H1 (cell line): ENCODE measurements at regions not wholly inside any gene's neighbourhood (a gene's known extent, or its start where the extent isn't known, plus 50 kb on each side); places are given as distances from the start of the nearest gene placed in this dataset.

Source experiments
- BRCA1 ChIP-seq: IDR thresholded peaks from 2 replicates; pipeline ENCODE4 v1.6.1; 2012; ENCODE audit warnings: low read depth, low read length, improper control_type of control experiment
- CREB1 ChIP-seq: IDR thresholded peaks from 2 replicates; pipeline ENCODE4 v1.6.1; 2012; ENCODE audit warnings: inconsistent platforms
- GABPA ChIP-seq: IDR thresholded peaks from 2 replicates; pipeline ENCODE4 v1.6.1; 2011; ENCODE audit warnings: mild to moderate bottlenecking, low read length, moderate library complexity, borderline replicate concordance; ENCODE audit not compliant: insufficient read depth
- HDAC6 ChIP-seq: IDR thresholded peaks from one replicate; pipeline ENCODE4 v1.7.1; 2012; ENCODE audit warnings: low read depth, mild to moderate bottlenecking, inconsistent platforms, low read length, moderate library complexity
- KDM1A ChIP-seq: fragments of 200-600, 300-600 bp; sonication (generic); IDR thresholded peaks from 2 replicates; pipeline ENCODE4 v1.7.1; 2016; ENCODE audit warnings: mild to moderate bottlenecking, low read length, borderline replicate concordance
- KDM4A ChIP-seq: IDR thresholded peaks from one replicate; pipeline ENCODE4 v1.7.1; 2012; ENCODE audit warnings: low read depth, mild to moderate bottlenecking, moderate library complexity, low read length, inconsistent platforms; ENCODE audit not compliant: severe bottlenecking
- NRF1 ChIP-seq: IDR thresholded peaks from 2 replicates; pipeline ENCODE4 v1.6.1; 2011; ENCODE audit warnings: mild to moderate bottlenecking, low read depth, low read length, improper control_type of control experiment
- RFX5 ChIP-seq: IDR thresholded peaks from 2 replicates; pipeline ENCODE4 v1.6.1; 2011; ENCODE audit warnings: low read depth, low read length, improper control_type of control experiment, borderline replicate concordance
- TF ChIP-seq, protein P1 (sequence below): fragments of 300-600 bp; sonication (generic); IDR thresholded peaks from 2 replicates; pipeline ENCODE4 v1.7.1; 2012; ENCODE audit warnings: low read length, moderate library complexity, mild to moderate bottlenecking, inconsistent platforms; ENCODE audit not compliant: insufficient replicate concordance

- TF ChIP-seq, protein P1, sequence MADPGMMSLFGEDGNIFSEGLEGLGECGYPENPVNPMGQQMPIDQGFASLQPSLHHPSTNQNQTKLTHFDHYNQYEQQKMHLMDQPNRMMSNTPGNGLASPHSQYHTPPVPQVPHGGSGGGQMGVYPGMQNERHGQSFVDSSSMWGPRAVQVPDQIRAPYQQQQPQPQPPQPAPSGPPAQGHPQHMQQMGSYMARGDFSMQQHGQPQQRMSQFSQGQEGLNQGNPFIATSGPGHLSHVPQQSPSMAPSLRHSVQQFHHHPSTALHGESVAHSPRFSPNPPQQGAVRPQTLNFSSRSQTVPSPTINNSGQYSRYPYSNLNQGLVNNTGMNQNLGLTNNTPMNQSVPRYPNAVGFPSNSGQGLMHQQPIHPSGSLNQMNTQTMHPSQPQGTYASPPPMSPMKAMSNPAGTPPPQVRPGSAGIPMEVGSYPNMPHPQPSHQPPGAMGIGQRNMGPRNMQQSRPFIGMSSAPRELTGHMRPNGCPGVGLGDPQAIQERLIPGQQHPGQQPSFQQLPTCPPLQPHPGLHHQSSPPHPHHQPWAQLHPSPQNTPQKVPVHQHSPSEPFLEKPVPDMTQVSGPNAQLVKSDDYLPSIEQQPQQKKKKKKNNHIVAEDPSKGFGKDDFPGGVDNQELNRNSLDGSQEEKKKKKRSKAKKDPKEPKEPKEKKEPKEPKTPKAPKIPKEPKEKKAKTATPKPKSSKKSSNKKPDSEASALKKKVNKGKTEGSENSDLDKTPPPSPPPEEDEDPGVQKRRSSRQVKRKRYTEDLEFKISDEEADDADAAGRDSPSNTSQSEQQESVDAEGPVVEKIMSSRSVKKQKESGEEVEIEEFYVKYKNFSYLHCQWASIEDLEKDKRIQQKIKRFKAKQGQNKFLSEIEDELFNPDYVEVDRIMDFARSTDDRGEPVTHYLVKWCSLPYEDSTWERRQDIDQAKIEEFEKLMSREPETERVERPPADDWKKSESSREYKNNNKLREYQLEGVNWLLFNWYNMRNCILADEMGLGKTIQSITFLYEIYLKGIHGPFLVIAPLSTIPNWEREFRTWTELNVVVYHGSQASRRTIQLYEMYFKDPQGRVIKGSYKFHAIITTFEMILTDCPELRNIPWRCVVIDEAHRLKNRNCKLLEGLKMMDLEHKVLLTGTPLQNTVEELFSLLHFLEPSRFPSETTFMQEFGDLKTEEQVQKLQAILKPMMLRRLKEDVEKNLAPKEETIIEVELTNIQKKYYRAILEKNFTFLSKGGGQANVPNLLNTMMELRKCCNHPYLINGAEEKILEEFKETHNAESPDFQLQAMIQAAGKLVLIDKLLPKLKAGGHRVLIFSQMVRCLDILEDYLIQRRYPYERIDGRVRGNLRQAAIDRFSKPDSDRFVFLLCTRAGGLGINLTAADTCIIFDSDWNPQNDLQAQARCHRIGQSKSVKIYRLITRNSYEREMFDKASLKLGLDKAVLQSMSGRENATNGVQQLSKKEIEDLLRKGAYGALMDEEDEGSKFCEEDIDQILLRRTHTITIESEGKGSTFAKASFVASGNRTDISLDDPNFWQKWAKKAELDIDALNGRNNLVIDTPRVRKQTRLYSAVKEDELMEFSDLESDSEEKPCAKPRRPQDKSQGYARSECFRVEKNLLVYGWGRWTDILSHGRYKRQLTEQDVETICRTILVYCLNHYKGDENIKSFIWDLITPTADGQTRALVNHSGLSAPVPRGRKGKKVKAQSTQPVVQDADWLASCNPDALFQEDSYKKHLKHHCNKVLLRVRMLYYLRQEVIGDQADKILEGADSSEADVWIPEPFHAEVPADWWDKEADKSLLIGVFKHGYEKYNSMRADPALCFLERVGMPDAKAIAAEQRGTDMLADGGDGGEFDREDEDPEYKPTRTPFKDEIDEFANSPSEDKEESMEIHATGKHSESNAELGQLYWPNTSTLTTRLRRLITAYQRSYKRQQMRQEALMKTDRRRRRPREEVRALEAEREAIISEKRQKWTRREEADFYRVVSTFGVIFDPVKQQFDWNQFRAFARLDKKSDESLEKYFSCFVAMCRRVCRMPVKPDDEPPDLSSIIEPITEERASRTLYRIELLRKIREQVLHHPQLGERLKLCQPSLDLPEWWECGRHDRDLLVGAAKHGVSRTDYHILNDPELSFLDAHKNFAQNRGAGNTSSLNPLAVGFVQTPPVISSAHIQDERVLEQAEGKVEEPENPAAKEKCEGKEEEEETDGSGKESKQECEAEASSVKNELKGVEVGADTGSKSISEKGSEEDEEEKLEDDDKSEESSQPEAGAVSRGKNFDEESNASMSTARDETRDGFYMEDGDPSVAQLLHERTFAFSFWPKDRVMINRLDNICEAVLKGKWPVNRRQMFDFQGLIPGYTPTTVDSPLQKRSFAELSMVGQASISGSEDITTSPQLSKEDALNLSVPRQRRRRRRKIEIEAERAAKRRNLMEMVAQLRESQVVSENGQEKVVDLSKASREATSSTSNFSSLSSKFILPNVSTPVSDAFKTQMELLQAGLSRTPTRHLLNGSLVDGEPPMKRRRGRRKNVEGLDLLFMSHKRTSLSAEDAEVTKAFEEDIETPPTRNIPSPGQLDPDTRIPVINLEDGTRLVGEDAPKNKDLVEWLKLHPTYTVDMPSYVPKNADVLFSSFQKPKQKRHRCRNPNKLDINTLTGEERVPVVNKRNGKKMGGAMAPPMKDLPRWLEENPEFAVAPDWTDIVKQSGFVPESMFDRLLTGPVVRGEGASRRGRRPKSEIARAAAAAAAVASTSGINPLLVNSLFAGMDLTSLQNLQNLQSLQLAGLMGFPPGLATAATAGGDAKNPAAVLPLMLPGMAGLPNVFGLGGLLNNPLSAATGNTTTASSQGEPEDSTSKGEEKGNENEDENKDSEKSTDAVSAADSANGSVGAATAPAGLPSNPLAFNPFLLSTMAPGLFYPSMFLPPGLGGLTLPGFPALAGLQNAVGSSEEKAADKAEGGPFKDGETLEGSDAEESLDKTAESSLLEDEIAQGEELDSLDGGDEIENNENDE = no peak
- TF ChIP-seq RFX5 (no peak), GABPA (no peak), KDM1A (no peak), NRF1 (no peak), BRCA1 (no peak), CREB1 (no peak), KDM4A (no peak), HDAC6 (no peak)
Observed at GRCh38 chr2:161070693-161071479, 89.3 kb upstream of the TANK start (continued).
